ENCODE measurements at regions not wholly inside any gene's neighbourhood (a gene's known extent, or its start where the extent isn't known, plus 50 kb on each side); places are given as distances from the start of the nearest gene placed in this dataset.

DNA sequence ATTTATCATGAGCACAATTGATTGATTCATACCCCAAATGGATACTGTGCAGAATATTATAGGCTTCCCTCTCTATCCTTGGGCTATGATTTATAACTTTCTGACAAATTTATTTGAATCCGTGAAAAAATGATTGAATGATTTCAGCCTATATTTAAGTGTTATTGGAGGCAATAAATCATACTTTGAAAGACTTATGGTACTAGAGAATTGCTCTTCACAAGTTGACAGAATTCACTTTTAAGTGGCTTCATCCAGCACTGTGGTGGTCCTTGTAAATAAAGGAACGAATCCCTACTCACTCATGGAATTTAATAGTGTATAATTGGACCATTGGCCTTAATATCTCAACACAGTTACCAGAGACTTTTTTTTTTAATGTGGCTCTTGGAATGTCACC, 174.8 kb upstream of the TLL1 start:
- no peaks in the 10 kb centered on the region for H4K20me1 ChIP-seq (ENCODE audit: insufficient read depth)
- no peaks in the 10 kb centered on the region for H3K36me3 ChIP-seq (ENCODE audit: insufficient read depth, low read length)
- TF ChIP-seq, protein P1, sequence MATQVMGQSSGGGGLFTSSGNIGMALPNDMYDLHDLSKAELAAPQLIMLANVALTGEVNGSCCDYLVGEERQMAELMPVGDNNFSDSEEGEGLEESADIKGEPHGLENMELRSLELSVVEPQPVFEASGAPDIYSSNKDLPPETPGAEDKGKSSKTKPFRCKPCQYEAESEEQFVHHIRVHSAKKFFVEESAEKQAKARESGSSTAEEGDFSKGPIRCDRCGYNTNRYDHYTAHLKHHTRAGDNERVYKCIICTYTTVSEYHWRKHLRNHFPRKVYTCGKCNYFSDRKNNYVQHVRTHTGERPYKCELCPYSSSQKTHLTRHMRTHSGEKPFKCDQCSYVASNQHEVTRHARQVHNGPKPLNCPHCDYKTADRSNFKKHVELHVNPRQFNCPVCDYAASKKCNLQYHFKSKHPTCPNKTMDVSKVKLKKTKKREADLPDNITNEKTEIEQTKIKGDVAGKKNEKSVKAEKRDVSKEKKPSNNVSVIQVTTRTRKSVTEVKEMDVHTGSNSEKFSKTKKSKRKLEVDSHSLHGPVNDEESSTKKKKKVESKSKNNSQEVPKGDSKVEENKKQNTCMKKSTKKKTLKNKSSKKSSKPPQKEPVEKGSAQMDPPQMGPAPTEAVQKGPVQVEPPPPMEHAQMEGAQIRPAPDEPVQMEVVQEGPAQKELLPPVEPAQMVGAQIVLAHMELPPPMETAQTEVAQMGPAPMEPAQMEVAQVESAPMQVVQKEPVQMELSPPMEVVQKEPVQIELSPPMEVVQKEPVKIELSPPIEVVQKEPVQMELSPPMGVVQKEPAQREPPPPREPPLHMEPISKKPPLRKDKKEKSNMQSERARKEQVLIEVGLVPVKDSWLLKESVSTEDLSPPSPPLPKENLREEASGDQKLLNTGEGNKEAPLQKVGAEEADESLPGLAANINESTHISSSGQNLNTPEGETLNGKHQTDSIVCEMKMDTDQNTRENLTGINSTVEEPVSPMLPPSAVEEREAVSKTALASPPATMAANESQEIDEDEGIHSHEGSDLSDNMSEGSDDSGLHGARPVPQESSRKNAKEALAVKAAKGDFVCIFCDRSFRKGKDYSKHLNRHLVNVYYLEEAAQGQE (IDR thresholded peaks at IDR 0.05; ENCODE audit: borderline replicate concordance), result no peak
- TF ChIP-seq TAF1 (IDR thresholded peaks at IDR 0.05; ENCODE audit: low read depth), result no peak
- TF ChIP-seq MXI1 (conservative IDR thresholded peaks at IDR 0.05; ENCODE audit: poor library complexity, severe bottlenecking), result no peak
- TF ChIP-seq POLR2AphosphoS5 (IDR thresholded peaks at IDR 0.05), result no peak
- TF ChIP-seq EZH2 (IDR thresholded peaks at IDR 0.05; ENCODE audit: borderline replicate concordance, insufficient read depth, low read length, poor library complexity, severe bottlenecking), result no peak
- no peak for TF ChIP-seq EP300 (conservative IDR thresholded peaks at IDR 0.05; ENCODE audit: poor library complexity, severe bottlenecking)
- no peak for TF ChIP-seq SMC3 (conservative IDR thresholded peaks at IDR 0.05; ENCODE audit: poor library complexity)
- no peak for TF ChIP-seq RAD21 (conservative IDR thresholded peaks at IDR 0.05)
- TF ChIP-seq, protein P2, sequence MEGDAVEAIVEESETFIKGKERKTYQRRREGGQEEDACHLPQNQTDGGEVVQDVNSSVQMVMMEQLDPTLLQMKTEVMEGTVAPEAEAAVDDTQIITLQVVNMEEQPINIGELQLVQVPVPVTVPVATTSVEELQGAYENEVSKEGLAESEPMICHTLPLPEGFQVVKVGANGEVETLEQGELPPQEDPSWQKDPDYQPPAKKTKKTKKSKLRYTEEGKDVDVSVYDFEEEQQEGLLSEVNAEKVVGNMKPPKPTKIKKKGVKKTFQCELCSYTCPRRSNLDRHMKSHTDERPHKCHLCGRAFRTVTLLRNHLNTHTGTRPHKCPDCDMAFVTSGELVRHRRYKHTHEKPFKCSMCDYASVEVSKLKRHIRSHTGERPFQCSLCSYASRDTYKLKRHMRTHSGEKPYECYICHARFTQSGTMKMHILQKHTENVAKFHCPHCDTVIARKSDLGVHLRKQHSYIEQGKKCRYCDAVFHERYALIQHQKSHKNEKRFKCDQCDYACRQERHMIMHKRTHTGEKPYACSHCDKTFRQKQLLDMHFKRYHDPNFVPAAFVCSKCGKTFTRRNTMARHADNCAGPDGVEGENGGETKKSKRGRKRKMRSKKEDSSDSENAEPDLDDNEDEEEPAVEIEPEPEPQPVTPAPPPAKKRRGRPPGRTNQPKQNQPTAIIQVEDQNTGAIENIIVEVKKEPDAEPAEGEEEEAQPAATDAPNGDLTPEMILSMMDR (IDR thresholded peaks at IDR 0.05; ENCODE audit: poor library complexity, severe bottlenecking), result no peak
- H3K4me3 ChIP-seq (ENCODE audit: low read length), result no peak overlapping the region
- no peak overlapping the region for H3K27ac ChIP-seq (ENCODE audit: low read length)
- H3K9me2 ChIP-seq (ENCODE audit: insufficient read depth, low read length), result no peaks in the 10 kb centered on the region
- H3K4me2 ChIP-seq (ENCODE audit: low read length), result no peak overlapping the region
- no peaks in the 10 kb centered on the region for H3K79me2 ChIP-seq (replicated peaks; ENCODE audit: insufficient read depth, low read length)
- no peaks in the 10 kb centered on the region for H3F3A ChIP-seq (ENCODE audit: insufficient read depth, low read length, poor library complexity, severe bottlenecking)
- H3K9ac ChIP-seq (ENCODE audit: low read length), result no peak overlapping the region
- no peak overlapping the region for H2AFZ ChIP-seq (ENCODE audit: low read depth, low read length)
- H3K27me3 ChIP-seq (ENCODE audit: insufficient read depth, low read depth, low read length), result no peaks in the 10 kb centered on the region
- no peaks in the 10 kb centered on the region for H3K9me3 ChIP-seq (ENCODE audit: low read length)

DNA sequence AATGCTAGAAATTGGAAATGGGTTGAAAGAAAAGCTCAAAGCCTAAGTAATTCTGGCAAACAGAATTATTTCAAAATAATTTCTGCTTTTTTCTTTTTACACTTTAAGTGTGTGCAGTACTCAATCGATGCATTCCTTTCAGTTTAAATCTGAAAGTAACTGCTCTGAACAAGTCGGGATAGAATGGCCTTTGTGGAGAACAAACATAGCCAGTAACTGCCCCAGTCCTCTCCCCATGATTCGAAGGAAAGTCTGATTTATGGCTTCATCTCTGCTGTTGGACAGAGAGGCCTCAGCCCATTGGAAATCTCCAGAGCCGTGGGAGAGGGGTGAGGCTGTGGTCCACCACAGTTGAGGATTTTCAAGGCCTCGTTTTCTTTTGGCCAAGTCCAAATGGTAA, 174.0 kb upstream of the TLL1 start:
- Histone ChIP-seq H3K79me2 (replicated peaks; ENCODE audit: insufficient read depth, low read length) (no peaks in the 10 kb centered on the region), H3K9me2 (ENCODE audit: insufficient read depth, low read length) (no peaks in the 10 kb centered on the region), H3F3A (ENCODE audit: insufficient read depth, low read length, poor library complexity, severe bottlenecking) (no peaks in the 10 kb centered on the region), H3K27me3 (ENCODE audit: insufficient read depth, low read depth, low read length) (no peaks in the 10 kb centered on the region), H3K9ac (ENCODE audit: low read length) (no peak overlapping the region), H3K27ac (ENCODE audit: low read length) (no peak overlapping the region), H4K20me1 (ENCODE audit: insufficient read depth) (no peaks in the 10 kb centered on the region), H3K4me2 (ENCODE audit: low read length) (no peak overlapping the region), H3K4me3 (ENCODE audit: low read length) (no peak overlapping the region), H3K9me3 (ENCODE audit: low read length) (no peaks in the 10 kb centered on the region), H3K36me3 (ENCODE audit: insufficient read depth, low read length) (no peaks in the 10 kb centered on the region), H2AFZ (ENCODE audit: low read depth, low read length) (no peak overlapping the region)
- TF ChIP-seq, protein P1 (IDR thresholded peaks at IDR 0.05; ENCODE audit: borderline replicate concordance), result no peak
